ENCODE measurements at regions not wholly inside any gene's neighbourhood (a gene's known extent, or its start where the extent isn't known, plus 50 kb on each side); places are given as distances from the start of the nearest gene placed in this dataset.

- FAIRE-seq: no peak
Observed at GRCh38 chrX:21056622-21057021, 317.6 kb upstream of the CNKSR2 start.

DNA sequence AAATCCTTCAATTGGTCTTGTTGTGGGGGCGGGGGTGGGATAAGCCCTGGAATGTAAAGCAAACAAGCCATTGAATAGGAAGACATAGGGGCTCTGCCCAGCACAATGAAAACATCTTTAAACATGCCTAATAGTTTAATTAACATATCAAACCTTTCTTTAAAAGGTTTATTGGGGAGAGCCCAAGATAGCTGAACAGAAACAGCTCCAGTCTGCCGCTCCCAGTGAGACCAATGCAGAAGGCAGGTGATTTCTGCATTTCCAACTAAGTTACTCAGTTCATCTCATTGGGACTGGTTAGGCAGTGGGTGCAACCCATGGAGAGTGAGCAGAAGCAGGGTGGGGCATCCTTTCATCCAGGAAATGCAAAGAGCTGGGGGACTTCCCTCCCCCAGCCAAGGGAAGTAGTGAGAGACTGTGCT lies 327.2 kb upstream of the CNKSR2 start:
- FAIRE-seq: no peak

- no peak for FAIRE-seq
Observed at GRCh38 chrX:21014326-21014725, 359.9 kb upstream of the CNKSR2 start.

GRCh38 chrX:21004835-21005234 lies 369.4 kb upstream of the CNKSR2 start:
- FAIRE-seq: no peak

GRCh38 chrX:20995829-20996228 lies 378.4 kb upstream of the CNKSR2 start:
- FAIRE-seq: no peak

DNA sequence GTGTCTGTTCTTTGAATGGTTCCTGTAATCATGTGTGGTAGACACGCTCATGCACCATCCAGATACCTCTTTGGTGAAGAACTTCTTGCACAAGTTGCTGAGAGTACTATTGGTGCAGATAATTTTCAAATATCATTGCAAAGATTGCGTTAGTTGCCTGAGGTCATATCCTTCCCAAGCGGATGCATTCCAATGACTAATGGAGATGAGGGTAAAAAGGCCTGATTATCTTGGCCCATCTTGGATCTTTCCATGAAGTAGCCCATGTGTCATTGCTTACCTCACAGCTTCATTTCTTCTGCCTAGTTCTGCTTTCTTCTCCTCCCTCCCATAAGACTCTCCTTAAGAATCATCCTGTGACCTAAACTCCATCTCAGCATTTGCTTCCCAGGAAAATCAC lies 384.9 kb upstream of the CNKSR2 start:
- no peak for FAIRE-seq

GRCh38 chrX:20988804-20989203 lies 385.4 kb upstream of the CNKSR2 start:
- FAIRE-seq: no peak

- FAIRE-seq: no peak
Observed at GRCh38 chrX:20988118-20988517, 386.1 kb upstream of the CNKSR2 start.

DNA sequence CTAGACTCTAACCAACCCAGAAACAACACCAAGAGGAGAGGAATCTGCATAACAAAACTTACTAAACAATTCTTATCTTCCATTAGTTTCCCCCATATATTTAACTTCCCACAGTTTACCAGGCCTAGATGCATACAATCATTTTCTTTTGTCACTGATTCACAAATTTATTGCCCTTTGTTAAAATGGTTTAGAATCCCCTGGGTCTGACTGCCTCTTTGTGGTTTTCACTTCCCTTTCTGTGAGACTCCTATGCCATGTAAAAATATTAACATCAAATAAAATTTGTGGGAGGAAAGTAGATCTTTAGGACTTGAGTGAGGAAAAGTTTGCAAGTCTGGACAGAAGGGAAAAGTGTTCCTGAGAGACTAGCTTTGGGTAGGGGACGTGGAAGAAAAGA lies 393.8 kb upstream of the CNKSR2 start:
- FAIRE-seq: no peak

DNA sequence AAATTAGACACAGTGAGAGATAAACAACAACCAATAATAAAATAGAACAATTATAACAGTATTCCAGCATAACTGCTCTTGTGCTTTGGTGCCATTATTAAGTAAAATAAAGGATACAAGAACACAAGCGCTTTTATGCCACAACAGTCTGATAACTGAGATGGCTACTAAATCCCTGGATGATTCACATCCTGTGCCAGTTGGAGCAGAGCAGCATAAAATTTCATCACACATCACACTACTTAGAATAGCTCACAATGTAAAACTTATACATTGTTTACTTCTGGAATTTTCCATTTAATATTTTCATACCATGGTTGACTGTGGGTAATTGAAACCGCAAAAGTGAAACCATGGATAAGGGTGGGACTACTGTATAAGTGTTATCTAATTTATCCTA lies 399.9 kb upstream of the CNKSR2 start:
- FAIRE-seq: no peak

- no peak for FAIRE-seq
Observed at GRCh38 chrX:20973038-20973437, 401.2 kb upstream of the CNKSR2 start.

- FAIRE-seq: no peak
Observed at GRCh38 chrX:20971250-20971649, 403.0 kb upstream of the CNKSR2 start.

GRCh38 chrX:20969565-20969964 lies 404.7 kb upstream of the CNKSR2 start:
- no peak for FAIRE-seq

DNA sequence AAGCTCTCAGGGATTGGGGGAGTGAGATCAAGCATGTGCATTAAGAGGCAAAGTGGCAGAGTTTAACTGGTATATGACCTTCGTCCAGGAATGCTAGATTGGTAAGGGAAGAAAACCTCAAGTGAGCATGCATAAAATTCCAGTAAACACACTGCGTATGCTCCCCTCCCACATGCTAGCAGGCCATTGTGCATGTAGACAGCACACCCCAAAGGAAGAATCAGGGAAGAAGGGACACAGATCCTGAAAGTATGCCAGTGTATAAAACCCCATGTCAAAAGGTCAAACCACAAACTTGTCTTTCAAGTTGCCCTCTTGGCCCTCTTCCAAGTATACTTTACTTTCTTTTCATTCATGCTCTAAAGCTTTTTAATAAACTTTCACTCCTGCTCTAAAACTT lies 405.2 kb upstream of the CNKSR2 start:
- no peak for FAIRE-seq

GRCh38 chrX:20967725-20968124 lies 406.5 kb upstream of the CNKSR2 start:
- no peak for FAIRE-seq

DNA sequence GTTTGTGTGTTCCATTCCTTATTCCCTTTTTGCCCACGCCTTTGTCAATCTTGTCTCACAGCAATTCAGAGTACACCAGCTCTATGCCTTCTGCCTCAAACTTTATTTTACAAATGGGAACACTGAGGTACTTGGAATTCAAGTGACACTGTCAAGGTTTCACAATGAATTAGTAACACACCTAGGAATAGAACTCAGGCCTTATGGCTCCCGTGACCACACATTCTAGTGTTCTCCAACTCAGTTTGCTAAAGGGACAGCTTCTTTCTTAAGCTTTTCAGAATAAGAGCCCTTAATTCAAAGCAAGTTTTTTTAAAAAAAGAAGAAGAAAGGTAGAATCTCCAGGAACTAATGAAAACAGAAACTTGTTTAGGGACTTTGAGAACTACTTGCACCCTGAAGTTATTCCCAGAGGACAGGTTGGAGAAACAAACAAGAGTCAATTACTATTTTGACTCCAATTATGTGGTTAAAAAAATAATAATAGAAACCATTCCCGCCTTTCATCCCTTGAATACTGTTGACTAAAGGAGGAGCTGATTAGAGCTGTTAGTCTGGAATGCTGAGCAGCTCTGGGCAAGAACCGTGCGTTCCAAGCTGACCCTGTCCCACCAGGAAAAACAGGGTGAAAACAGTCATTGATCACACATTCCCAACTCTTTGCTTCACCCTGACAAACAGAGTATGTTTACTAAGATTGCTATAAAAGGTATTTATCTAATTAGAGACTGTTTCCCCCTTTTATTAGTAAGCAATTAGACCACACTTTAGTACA lies 408.8 kb upstream of the CNKSR2 start:
- no peak for FAIRE-seq

- no peak for FAIRE-seq
Observed at GRCh38 chrX:20954014-20954413, 420.2 kb upstream of the CNKSR2 start.

GRCh38 chrX:20952180-20952579 lies 422.0 kb upstream of the CNKSR2 start:
- no peak for FAIRE-seq

DNA sequence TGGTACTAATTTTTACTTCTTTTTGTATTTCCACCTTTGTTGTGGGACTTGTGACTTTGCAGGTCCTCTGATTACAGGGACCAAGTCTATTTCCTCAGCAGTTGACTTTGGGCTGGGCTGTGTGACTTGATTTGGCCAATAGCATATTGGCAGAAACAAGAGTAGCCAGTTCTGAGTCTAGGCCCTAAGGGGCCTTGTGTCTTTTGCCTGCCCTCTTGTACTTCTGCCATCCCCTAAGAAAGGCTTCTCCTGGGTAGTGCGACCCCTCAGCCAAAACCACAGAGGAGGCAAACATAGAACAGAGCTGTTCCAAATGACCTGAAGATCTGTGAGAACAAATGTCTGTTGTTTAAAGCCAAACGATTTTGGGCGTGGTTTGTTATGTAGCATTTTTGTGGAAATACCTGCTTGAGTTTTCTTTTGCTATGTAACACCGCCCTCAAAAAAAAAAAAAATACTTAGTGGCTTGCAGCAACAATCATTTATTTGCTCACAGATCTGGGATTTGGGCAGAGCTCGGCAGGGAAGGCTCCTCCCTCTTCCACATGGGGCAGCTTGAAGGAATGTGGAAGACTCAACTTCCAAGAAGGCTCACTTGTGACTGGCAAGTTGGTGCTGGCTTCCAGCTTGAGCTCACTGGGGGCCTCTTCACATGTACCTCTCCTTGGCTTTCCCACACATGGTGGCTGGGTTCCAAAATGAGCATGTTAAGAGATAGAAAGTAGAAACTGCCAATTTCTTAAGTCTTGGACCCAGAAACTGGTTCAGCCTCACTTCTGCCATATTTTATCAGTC lies 423.0 kb upstream of the CNKSR2 start:
- FAIRE-seq: no peak

DNA sequence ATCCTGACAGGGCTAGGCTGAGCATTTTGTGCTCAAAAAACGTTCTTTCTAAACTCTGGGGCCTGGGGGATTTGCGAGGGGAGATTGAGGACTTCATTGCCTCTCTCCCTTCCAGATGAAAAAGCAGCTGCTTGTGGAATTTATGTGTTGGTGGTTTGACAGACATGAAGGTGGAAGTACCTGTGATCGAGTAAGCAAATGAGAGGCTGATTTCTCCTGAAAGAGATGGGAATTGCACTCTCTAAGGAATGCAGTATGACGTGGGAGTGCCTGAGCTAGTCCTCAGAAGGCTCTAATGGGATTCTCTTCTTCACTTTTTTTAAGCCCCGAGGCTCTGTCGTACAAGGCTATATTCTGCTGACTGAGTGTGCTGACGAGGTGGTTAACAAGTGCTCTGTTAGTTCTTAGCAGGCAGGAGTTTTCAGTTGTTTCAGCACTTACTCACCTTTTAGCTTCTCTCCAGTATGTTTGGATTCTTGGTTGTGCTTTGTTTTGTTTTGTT lies 426.8 kb upstream of the CNKSR2 start:
- FAIRE-seq: no peak

DNA sequence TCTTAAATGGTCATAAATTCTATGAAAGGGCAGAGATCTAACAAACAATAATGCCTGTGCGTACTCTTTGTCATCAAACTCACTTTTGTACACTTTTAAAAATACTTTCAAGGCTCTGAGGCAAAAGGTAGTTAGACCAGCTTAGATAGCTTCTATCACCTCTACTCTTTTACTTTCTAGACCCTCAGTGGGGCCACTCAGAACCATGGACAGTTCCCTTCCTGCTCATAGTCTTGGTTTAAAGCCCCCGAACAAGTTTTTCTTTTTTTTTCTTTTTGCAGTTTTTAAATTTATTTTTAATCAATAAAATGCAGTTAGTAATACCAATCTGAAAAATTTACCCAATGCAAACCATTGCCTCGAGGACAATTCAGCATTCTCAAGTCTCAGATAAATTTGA lies 460.5 kb upstream of the CNKSR2 start:
- no peak for FAIRE-seq

- no peak for FAIRE-seq
Observed at GRCh38 chrX:20906571-20906970, 467.6 kb upstream of the CNKSR2 start.

- no peak for FAIRE-seq
Observed at GRCh38 chrX:20884565-20884964, 489.7 kb upstream of the CNKSR2 start.

GRCh38 chrX:20863649-20864048 lies 510.6 kb upstream of the CNKSR2 start:
- FAIRE-seq: no peak

All from G401.6 (cell line).